GM21528 (cell line): ENCODE measurements at regions not wholly inside any gene's neighbourhood (a gene's known extent, or its start where the extent isn't known, plus 50 kb on each side); places are given as distances from the start of the nearest gene placed in this dataset.

ENCODE experiments used
- ATAC-seq: cut with Tn5 transposase; IDR thresholded peaks from one replicate; pipeline ENCODE4 v1.9.1; 2021; ENCODE audit warnings: mild to moderate bottlenecking, moderate library complexity; ENCODE audit not compliant: unreplicated experiment, low FRiP score

- ATAC-seq: no peak
Observed at GRCh38 chr6:22451962-22452361, 117.4 kb upstream of the HDGFL1 start.

GRCh38 chr6:22455378-22455777 is 114.0 kb upstream of the HDGFL1 start:
- ATAC-seq: no peak

- ATAC-seq: no peak
Observed at GRCh38 chr6:22457996-22458395, 111.4 kb upstream of the HDGFL1 start.

DNA sequence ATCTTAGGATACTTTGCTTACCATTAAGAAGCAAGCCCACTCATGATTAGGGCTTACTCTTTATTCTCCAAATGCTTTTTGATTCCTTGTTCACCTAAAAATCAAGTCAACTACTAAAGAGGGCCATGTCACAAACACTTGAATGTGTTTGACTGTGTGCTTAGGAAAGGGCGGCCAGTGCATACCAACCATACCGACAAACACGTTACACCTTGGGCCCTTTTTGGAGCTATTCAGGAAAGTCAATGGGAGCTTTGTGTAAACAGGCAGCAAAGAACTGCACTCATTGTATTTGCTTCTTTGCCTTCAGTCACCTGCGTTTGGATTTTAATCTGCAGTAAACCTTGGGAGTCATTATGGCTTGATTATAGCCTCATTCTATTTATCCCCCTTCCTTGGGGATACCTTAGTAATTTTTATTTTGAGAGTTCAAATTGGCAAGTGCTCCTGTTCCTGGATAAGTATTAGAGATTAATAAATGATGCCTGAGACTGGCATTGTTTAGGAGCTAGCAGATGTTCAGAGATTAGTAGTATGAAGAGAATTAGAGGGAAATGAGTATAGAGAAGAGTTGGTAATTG is 102.6 kb upstream of the HDGFL1 start:
- no peak for ATAC-seq

DNA sequence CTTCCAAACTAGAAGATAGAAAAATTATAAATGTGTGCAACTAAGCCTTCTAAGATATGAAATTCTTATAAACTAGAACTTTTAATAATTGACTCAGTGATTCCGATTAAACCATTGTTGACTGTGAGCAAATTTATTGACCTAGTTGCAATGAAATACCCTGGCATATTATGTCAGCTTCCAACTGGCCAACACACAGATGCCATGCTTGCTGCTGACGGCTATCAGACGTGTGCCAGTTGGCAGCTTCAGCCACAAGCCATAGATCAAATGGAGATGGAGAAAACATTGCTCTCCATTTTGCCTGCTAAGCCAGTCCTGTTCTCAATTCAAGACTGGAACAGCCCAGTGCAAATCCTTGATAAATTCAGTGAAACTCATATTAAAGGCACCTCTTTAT is 101.7 kb upstream of the HDGFL1 start:
- no peak for ATAC-seq

DNA sequence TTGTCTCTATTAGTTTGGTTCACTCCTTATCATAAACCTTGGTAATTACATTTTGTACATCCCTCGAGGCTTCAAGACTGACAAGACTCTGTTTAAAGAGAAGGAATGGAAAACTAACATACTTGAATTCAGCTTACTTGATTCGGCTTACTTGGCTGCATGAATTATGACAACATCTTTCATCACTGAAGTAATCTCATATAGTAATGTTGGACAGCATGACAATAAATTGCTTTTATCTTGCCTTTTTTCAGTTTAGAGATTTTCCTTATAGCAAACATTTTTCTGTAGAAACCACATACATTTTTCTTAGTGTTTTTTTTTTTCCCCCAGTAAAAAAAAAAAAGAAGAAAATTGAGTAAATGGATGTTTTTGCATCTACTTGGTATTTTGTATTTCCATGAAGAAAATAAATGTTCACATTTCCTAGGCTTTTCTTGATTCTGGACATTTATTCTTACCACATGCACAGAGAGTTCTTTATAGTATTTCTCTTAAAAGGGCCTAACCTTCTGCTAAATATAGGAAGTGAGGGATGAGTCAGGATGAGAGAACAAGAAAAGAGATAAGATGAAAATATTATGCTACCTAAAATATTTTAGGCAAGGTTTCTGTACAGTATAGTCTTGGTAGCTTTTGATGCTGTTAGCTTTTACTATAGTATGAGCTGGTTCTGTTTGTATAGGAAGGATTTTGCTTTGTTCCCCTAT is 101.0 kb upstream of the HDGFL1 start:
- ATAC-seq: no peak

DNA sequence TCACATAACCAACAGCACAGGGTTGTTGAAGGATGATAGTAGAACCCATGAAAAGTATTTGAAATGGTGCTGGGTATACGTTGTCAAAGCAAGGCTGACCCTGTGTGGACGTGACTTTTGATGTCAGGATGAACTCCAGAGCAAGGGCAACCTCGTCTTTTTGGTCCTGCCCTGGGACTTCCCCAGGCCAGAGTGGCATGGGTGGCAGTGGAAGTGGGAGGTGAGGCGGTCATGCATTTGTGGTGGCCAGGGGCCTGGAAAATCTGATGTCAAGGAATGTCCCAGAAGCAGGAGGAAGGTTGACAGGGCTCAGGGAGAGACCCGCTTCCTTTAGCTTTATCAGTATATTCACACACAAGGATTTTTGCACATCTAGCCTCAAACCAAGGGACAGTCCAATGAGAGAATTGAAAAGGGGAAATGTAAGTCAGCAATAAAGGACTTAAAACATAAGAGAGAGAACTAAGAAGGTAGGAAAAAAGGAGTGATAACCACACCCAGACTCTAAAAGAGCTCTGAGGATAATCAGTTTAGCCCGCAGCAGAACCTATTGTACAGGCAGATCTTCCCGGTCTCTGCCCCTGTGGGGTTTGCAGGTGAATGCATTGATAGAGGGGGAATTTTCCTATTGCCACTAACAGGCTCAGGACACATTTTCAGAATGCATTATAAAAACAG is 98.8 kb upstream of the HDGFL1 start:
- ATAC-seq: no peak

- ATAC-seq: no peak
Observed at GRCh38 chr6:22471132-22471690, 98.2 kb upstream of the HDGFL1 start.

DNA sequence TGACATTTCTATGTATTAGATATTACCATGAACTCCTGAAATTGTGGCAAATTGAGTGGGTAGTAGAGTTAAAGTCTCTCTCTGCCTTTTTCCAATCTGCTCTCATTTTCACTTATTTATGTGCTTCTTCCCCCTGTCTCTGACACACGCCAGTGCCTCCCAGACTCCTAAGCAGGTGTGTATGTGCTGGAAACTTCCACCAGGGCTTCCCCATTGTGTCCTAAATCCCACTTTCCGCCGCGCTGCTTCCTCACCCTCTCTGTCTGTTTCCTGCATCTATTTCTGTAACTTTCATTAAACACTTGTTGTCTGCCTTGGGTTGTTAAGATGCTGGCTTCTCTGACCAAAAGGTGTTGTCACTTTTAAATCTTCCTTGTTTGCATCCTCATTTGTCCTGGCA is 97.6 kb upstream of the HDGFL1 start:
- no peak for ATAC-seq

- no peak for ATAC-seq
Observed at GRCh38 chr6:22473991-22474682, 95.2 kb upstream of the HDGFL1 start.

GRCh38 chr6:22476811-22477390 is 92.5 kb upstream of the HDGFL1 start:
- no peak for ATAC-seq

DNA sequence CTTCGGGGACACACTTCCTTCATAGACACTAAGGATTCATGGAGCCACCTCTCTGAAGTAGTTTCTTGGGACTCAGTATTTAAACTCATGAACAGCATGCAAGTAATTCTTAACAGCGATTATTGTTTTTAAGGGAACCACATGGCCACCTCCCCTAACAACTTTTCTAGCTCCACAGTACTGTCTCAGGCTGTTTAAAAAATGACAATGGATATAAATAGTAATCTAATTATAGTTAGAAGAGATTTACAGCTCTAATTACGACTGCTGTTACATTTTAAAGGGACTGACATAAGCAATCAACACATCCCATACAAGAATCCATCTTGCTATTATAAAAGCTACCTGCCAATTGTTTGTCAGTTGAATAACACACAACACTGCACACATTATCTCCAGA is 72.1 kb upstream of the HDGFL1 start:
- ATAC-seq: no peak

- no peak for ATAC-seq
Observed at GRCh38 chr6:22499815-22500214, 69.6 kb upstream of the HDGFL1 start.

DNA sequence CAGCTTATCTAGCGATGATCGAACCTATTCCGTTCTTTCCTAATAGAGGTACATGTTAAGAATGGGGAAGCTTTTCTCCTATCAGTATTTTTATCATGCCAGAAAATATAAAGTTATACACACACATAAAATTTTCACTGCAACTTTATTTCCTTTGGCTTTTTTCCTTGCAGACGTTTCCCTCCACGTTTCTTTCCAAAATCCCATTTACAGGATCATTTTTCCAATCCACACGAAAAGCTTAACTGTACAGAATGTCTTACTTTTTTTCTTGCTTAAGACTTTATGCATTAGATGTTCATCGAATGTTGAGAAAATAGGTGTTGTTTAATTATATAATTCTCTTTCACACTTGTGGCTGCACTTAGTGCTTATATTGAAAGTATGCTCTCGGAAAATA is 62.9 kb upstream of the HDGFL1 start:
- ATAC-seq: no peak

DNA sequence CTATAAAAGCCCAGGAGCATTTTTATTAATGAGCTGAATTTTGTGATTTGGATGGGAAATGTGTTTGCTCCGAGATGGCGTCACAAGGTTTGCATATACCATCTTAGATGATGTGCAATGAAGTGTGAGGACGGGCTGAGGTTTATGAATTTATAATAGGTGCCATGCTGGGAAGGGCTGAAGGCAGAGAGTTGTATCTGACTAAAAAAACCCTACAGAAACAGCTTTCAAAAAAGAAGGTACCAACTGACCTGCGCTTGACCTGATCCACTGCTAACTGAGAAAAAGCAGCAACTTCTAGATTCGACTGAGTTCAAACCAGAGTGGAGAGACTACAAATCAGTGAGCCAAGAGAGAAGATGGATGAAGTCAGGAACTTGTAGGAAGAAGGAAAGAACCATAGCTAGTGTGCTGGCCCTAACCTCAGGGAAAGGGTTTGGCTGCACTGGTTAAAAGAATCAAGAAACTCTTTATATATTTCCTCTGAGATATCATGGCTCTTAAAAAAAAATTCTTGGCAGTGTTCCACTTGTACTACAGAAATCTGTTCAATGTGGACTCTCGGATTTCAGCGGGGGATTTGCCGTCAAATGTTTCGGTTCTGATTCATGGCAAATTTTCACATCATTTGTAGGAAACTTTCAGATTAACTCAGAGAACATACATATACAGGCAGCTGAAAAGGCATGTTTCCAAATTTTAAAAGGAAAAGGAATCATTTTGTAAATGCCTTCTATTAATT is 56.5 kb upstream of the HDGFL1 start:
- no peak for ATAC-seq

DNA sequence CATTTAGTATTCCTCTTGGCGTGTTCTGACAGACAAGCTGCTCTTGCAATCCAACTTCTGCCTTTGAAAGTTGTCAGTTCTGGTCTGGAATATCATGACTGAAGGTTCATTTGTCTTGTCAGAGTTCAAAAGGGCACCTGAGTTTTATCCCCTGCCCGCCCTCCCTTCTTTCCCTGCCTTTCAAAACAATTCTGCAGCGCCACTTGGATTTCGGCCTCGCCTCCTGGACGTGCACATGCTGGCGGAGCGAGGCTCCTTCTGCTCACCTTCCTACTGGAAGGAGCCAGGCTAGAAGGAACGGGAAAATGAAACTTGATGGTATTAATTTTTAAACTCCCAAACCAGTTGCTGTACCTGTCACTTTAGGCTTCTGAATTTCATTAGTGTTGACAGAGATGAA is 55.7 kb upstream of the HDGFL1 start:
- ATAC-seq: no peak

- no peak for ATAC-seq
Observed at GRCh38 chr6:22519237-22519636, 50.1 kb upstream of the HDGFL1 start.
